Vagina (tissue), 2 donors: ENCODE measurements at regions not wholly inside any gene's neighbourhood (a gene's known extent, or its start where the extent isn't known, plus 50 kb on each side); places are given as distances from the start of the nearest gene placed in this dataset.
"Not testable (repeated sequence)": the region's sequence is repeated elsewhere in the genome, so short reads cannot be mapped to it uniquely, and the experiment has no call there.

ENCODE experiments used
- DNase-seq, 2 donors: peaks; one replicate each; pipeline ENCODE4 v3.0.0-alpha.2; 2017; ENCODE audit errors: extremely low spot score in 2 of 2
- H3K27ac ChIP-seq: fragments of 200-600 bp; sonication (generic); one replicate; pipeline ENCODE4 v1.5.1; 2019
- H3K27me3 ChIP-seq: fragments of 200-600 bp; sonication (generic); one replicate; pipeline ENCODE4 v1.5.1; 2019
- H3K36me3 ChIP-seq, 2 donors: fragments of 200-600 bp; sonication (generic); one replicate each; pipeline ENCODE4 v1.5.1; 2017 to 2019
- H3K4me1 ChIP-seq: fragments of 200-600 bp; sonication (generic); one replicate; pipeline ENCODE4 v1.5.1; 2019
- H3K4me3 ChIP-seq, 2 donors: fragments of 200-600 bp; sonication (generic); 1 replicate in 1 of 2; 2 replicates in 1 of 2; pipeline ENCODE4 v1.5.1; 2016 to 2019
- H3K9me3 ChIP-seq: fragments of 200-600 bp; sonication (generic); one replicate; pipeline ENCODE4 v1.5.1; 2019
- POLR2A ChIP-seq, 2 donors: fragments of 450-650 bp; IDR thresholded peaks; one replicate each; pipeline ENCODE4 v1.6.1; 2017; ENCODE audit warnings: antibody characterized with exemption in 2 of 2, mild to moderate bottlenecking in 2 of 2, moderate library complexity in 2 of 2
- POLR2AphosphoS5 ChIP-seq, 2 donors: sonication (generic); formaldehyde crosslinking; IDR thresholded peaks; one replicate each; pipeline ENCODE4 v1.9.0; 2017; ENCODE audit warnings: antibody characterized with exemption in 2 of 2, mild to moderate bottlenecking in 2 of 2, low read depth in 1 of 2; ENCODE audit not compliant: insufficient read depth in 1 of 2
- intact Hi-C: fragments of 100-400 bp; cut with DNase I; formaldehyde crosslinking; loops from one replicate; pipeline ENCODE4 v1.15.1; 2023
- TF ChIP-seq, protein P1 (sequence below), 3 experiments: fragments of 450-650 bp in 2 of 3; fragments of 200-600 bp in 1 of 3; sonication (generic) in 1 of 3; IDR thresholded peaks; one replicate each; pipeline ENCODE4 v1.5.1; 2017 to 2019; ENCODE audit warnings: antibody characterized with exemption in 3 of 3, mild to moderate bottlenecking in 2 of 3, moderate library complexity in 2 of 3

GRCh38 chr6:2351090-2351489 lies 105.7 kb upstream of the GMDS start:
- Histone ChIP-seq H3K4me1 (no peaks in the 10 kb centered on the region), H3K4me3 (no peak overlapping the region), H3K27me3 (no peaks in the 10 kb centered on the region), H3K9me3 (no peaks in the 10 kb centered on the region), H3K27ac (no peak overlapping the region), H3K36me3 (no peaks in the 10 kb centered on the region)
- TF ChIP-seq POLR2AphosphoS5 (IDR thresholded peaks at IDR 0.05; ENCODE audit: insufficient read depth in 1 of 2, low read depth in 1 of 2) (no peak), POLR2A (IDR thresholded peaks at IDR 0.05) (no peak)
- TF ChIP-seq, protein P1, sequence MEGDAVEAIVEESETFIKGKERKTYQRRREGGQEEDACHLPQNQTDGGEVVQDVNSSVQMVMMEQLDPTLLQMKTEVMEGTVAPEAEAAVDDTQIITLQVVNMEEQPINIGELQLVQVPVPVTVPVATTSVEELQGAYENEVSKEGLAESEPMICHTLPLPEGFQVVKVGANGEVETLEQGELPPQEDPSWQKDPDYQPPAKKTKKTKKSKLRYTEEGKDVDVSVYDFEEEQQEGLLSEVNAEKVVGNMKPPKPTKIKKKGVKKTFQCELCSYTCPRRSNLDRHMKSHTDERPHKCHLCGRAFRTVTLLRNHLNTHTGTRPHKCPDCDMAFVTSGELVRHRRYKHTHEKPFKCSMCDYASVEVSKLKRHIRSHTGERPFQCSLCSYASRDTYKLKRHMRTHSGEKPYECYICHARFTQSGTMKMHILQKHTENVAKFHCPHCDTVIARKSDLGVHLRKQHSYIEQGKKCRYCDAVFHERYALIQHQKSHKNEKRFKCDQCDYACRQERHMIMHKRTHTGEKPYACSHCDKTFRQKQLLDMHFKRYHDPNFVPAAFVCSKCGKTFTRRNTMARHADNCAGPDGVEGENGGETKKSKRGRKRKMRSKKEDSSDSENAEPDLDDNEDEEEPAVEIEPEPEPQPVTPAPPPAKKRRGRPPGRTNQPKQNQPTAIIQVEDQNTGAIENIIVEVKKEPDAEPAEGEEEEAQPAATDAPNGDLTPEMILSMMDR (IDR thresholded peaks at IDR 0.05) = no peak
- no peak for DNase-seq
- intact Hi-C loops = loop anchor here (5.0 kb wide), 1 partner anchor 754 kb away; no protein-coding TSS in a partner anchor

- H3K36me3 ChIP-seq = no peaks in the 10 kb centered on the region
- H3K4me3 ChIP-seq = no peak overlapping the region
- DNase-seq = no peak
- TF ChIP-seq, protein P1 (IDR thresholded peaks at IDR 0.05) = no peak
- no peak for TF ChIP-seq POLR2A (IDR thresholded peaks at IDR 0.05)
- TF ChIP-seq POLR2AphosphoS5 (IDR thresholded peaks at IDR 0.05; ENCODE audit: insufficient read depth in 1 of 2, low read depth in 1 of 2) = no peak
- intact Hi-C loops = no loop called here
- no peaks in the 10 kb centered on the region for H3K27me3 ChIP-seq
- H3K4me1 ChIP-seq = no peaks in the 10 kb centered on the region
- no peak overlapping the region for H3K27ac ChIP-seq
- H3K9me3 ChIP-seq = no peaks in the 10 kb centered on the region
Observed at GRCh38 chr6:2346078-2346477, 100.7 kb upstream of the GMDS start.

DNA sequence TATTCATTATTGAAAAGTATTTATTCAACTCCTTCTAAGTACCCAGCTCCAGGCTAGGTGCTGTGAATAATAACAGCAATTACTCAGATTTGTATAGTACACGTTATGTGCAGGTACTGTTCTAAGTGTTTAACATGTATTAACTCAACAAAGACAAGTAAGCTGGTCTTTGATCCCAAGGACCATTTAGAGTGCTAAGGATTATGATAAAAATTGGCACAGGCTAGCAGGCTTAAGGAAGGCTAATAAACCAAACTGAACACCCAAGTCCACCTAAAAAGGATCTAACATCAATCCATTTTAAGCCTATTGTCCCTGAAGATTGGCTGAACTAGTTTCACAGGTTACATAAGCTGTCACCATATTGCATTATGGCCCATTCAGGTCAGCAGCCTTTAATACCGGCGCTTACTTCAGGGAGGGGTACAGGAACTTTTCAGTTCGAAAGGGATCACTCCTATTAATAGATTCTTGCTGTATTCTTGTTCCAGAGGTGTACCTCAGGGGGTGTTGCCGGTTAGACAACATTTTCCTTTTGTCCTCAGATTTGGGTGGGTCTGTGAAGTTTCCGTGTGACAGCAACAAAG lies 99.0 kb upstream of the GMDS start:
- no peak for DNase-seq
- Histone ChIP-seq H3K27ac (no peak overlapping the region), H3K4me3 (no peak overlapping the region), H3K27me3 (no peaks in the 10 kb centered on the region), H3K36me3 (no peaks in the 10 kb centered on the region), H3K4me1 (no peaks in the 10 kb centered on the region), H3K9me3 (no peaks in the 10 kb centered on the region)
- TF ChIP-seq, protein P1 (IDR thresholded peaks at IDR 0.05) = no peak
- no peak for TF ChIP-seq POLR2A (IDR thresholded peaks at IDR 0.05)
- TF ChIP-seq POLR2AphosphoS5 (IDR thresholded peaks at IDR 0.05; ENCODE audit: insufficient read depth in 1 of 2, low read depth in 1 of 2) = no peak
- intact Hi-C loops = no loop called here

- Histone ChIP-seq H3K4me1 (no peaks in the 10 kb centered on the region), H3K36me3 (no peaks in the 10 kb centered on the region), H3K9me3 (peaks cover 10% of the 10 kb centered on the region), H3K27ac (no peak overlapping the region), H3K4me3 (no peak overlapping the region), H3K27me3 (no peaks in the 10 kb centered on the region)
- TF ChIP-seq, protein P1 (IDR thresholded peaks at IDR 0.05) = no peak
- TF ChIP-seq POLR2A (IDR thresholded peaks at IDR 0.05) = no peak
- no peak for TF ChIP-seq POLR2AphosphoS5 (IDR thresholded peaks at IDR 0.05; ENCODE audit: insufficient read depth in 1 of 2, low read depth in 1 of 2)
- DNase-seq = no peak
- intact Hi-C loops = no loop called here
Observed at GRCh38 chr6:2327591-2327990, 82.2 kb upstream of the GMDS start.

DNA sequence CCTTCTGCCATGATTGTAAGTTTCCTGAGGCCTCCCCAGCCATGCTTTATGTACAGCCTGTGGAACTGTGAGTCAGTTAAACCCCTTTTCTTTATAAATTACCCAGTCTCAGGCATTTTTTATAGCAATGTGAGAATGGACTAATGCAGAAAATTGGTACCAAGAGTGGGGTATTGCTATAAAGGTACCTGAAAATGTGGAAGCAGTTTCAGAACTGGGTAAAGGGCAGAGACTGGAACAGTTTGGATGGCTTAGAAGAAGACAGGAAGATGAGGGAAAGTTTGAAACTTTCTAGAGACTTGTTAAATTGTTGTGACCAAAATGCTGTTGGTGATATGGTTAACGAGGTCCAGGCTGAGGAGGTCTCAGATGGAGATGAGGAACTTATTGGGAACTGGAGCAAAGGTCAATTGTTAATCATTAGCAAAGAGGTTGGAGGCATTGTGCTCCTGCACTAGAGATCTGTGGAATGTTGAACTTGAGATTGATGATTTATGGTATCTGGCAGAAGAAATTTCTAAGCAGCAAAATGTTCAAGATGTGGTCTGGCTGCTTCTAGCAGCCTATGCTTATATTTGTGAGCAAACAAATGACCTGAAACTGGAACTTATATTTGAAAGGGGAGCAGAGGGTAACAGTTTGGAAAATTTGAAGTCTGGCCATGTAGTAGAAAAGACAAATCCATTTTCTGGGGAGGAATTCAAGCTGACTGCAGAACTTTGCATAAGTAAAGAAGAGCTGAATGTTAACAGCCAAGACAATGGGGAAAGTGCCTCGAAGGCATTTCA lies 79.0 kb upstream of the GMDS start:
- Histone ChIP-seq H3K4me1 (no peaks in the 10 kb centered on the region), H3K9me3 (peaks cover 10% of the 10 kb centered on the region), H3K36me3 (no peaks in the 10 kb centered on the region), H3K27me3 (no peaks in the 10 kb centered on the region), H3K4me3 (no peak overlapping the region), H3K27ac (no peak overlapping the region)
- intact Hi-C loops = no loop called here
- DNase-seq = no peak
- TF ChIP-seq POLR2A (IDR thresholded peaks at IDR 0.05) (no peak), POLR2AphosphoS5 (IDR thresholded peaks at IDR 0.05; ENCODE audit: insufficient read depth in 1 of 2, low read depth in 1 of 2) (no peak)
- TF ChIP-seq, protein P1 (IDR thresholded peaks at IDR 0.05) = no peak

GRCh38 chr6:2317498-2317897 lies 72.1 kb upstream of the GMDS start:
- H3K4me3 ChIP-seq, H3K9me3 ChIP-seq, H3K36me3 ChIP-seq, H3K27me3 ChIP-seq, intact Hi-C loops, DNase-seq, H3K4me1 ChIP-seq, H3K27ac ChIP-seq: not testable (repeated sequence)
